IPS-18a (cell line): ENCODE measurements at regions not wholly inside any gene's neighbourhood (a gene's known extent, or its start where the extent isn't known, plus 50 kb on each side); places are given as distances from the start of the nearest gene placed in this dataset.

Experiments used
- H3K27ac ChIP-seq: one replicate; pipeline ENCODE4 v1.5.1; 2013; ENCODE audit warnings: low read length
- H3K27me3 ChIP-seq: one replicate; pipeline ENCODE4 v1.6.1; 2013; ENCODE audit warnings: mild to moderate bottlenecking, low read length; ENCODE audit not compliant: control insufficient read depth, insufficient read depth
- H3K36me3 ChIP-seq: one replicate; pipeline ENCODE4 v1.6.1; 2013; ENCODE audit warnings: low read depth, low read length; ENCODE audit not compliant: control insufficient read depth
- H3K4me1 ChIP-seq: one replicate; pipeline ENCODE4 v1.6.1; 2013; ENCODE audit warnings: low read depth, low read length; ENCODE audit not compliant: control insufficient read depth
- H3K4me3 ChIP-seq: one replicate; pipeline ENCODE4 v1.5.1; 2013; ENCODE audit warnings: low read length
- H3K9ac ChIP-seq: one replicate; pipeline ENCODE4 v1.6.1; 2013; ENCODE audit warnings: mild to moderate bottlenecking, low read length, moderate library complexity
- H3K9me3 ChIP-seq: one replicate; pipeline ENCODE4 v1.6.1; 2013; ENCODE audit warnings: low read depth, low read length; ENCODE audit not compliant: control insufficient read depth

DNA sequence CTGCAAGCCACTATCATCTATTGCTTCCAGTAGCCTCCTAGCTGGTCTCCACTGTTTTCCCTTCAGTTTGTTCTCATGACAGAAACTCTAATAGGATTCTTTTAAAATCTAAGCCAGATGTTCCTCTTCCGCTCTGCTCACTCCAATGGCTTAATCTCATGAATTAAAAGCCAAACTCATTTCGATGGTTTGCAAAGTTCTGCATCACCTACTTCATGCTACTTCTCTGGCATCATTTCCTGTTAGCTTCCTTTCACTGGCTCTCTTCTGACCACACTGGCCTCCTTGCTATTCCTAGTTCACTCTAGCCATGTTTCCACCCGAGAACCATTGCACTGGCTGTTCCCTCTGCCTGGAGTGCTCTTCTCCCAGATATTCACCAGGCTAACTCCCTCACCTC, 102.0 kb upstream of the LSM6 start:
- no peaks in the 10 kb centered on the region for H3K9me3 ChIP-seq
- no peak overlapping the region for H3K9ac ChIP-seq
- no peak overlapping the region for H3K4me3 ChIP-seq
- no peaks in the 10 kb centered on the region for H3K4me1 ChIP-seq
- H3K36me3 ChIP-seq, result no peaks in the 10 kb centered on the region
- H3K27me3 ChIP-seq, result no peaks in the 10 kb centered on the region
- H3K27ac ChIP-seq, result no peak overlapping the region

DNA sequence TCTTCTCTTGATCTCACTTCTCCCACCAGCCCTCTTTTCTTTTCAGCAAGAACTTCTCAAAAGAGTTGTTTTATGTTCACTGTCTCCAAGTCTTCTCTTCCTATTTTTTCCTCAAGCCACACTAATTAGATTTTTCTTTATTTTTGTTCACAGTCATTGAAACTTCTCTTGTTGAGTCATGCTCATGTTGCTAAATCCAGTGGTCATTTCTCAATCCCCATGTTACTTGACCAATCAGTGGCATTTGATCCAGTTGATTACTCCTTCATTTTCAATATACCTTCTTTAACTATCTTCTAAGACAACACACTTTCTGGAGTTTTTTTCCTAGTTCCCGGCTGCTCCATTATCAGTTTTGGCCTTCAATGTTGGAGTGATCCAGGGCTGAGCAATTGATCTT, 103.1 kb upstream of the LSM6 start:
- Histone ChIP-seq H3K9ac (no peak overlapping the region), H3K27ac (no peak overlapping the region), H3K9me3 (no peaks in the 10 kb centered on the region), H3K27me3 (no peaks in the 10 kb centered on the region), H3K4me3 (no peak overlapping the region), H3K4me1 (no peaks in the 10 kb centered on the region), H3K36me3 (no peaks in the 10 kb centered on the region)

DNA sequence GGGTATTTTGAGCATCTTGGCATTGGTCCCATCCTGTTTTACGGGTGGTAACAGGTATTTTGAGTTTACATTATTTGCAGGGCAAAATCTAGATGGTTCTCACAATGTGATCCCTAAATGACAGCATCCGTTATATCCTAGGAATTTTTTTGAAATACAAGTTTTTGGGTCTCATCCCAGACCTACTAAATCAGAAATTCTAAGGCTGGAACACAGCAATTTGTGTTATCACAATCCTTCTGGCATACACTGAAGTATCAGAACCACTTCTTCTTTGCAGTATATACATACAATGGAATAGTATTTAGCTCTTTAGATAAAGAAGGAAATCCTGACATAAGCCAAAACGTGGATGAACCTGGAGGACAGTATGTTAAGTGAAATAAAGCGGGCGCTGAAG, 104.1 kb upstream of the LSM6 start:
- H3K9me3 ChIP-seq, result no peaks in the 10 kb centered on the region
- no peaks in the 10 kb centered on the region for H3K36me3 ChIP-seq
- H3K27ac ChIP-seq, result no peak overlapping the region
- no peak overlapping the region for H3K4me3 ChIP-seq
- no peaks in the 10 kb centered on the region for H3K4me1 ChIP-seq
- H3K9ac ChIP-seq, result no peak overlapping the region
- H3K27me3 ChIP-seq, result no peaks in the 10 kb centered on the region

DNA sequence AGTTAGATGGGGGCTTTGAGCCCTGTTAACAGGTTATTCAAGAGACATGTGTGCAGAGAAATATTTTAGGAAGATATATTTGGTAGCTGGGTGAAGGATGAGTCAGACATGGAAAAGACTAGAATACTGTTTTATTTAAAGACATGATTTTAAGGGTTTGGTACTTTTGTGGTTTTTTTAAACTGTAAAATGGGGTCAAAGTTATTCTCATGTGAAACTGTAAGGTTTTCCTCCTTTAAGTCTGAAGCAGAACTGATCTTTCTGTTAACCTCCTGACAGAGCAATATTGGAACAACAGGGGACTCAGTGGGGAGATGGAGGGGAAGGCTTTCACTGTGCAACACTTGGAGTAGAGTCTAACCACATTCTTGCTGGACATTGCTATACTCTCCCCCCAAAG, 112.4 kb upstream of the LSM6 start:
- Histone ChIP-seq H3K27ac (no peak overlapping the region), H3K36me3 (no peaks in the 10 kb centered on the region), H3K4me3 (no peak overlapping the region), H3K9me3 (no peaks in the 10 kb centered on the region), H3K4me1 (no peaks in the 10 kb centered on the region), H3K9ac (no peak overlapping the region), H3K27me3 (no peaks in the 10 kb centered on the region)

DNA sequence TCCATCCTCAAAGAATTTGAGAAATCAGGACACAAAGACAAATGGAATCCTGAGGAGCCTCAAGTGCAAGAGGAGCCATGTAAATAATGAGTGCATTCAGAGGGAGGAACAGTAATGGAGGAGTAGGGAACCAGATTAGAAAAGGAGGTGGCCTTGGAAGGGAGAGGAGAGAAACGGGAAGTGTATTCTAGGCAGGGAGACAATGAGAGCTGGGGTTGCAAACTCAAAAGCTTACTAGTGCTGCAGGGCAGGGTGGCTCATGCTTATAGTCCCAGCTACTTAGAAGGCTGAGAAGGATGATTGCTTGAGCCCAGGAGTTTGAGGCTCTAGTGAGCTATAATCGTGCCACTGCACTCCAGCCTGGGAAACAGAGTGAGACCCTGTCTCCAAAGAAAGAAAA, 113.2 kb upstream of the LSM6 start:
- Histone ChIP-seq H3K36me3 (no peaks in the 10 kb centered on the region), H3K4me3 (no peak overlapping the region), H3K9me3 (no peaks in the 10 kb centered on the region), H3K9ac (no peak overlapping the region), H3K27ac (no peak overlapping the region), H3K27me3 (no peaks in the 10 kb centered on the region), H3K4me1 (no peaks in the 10 kb centered on the region)

DNA sequence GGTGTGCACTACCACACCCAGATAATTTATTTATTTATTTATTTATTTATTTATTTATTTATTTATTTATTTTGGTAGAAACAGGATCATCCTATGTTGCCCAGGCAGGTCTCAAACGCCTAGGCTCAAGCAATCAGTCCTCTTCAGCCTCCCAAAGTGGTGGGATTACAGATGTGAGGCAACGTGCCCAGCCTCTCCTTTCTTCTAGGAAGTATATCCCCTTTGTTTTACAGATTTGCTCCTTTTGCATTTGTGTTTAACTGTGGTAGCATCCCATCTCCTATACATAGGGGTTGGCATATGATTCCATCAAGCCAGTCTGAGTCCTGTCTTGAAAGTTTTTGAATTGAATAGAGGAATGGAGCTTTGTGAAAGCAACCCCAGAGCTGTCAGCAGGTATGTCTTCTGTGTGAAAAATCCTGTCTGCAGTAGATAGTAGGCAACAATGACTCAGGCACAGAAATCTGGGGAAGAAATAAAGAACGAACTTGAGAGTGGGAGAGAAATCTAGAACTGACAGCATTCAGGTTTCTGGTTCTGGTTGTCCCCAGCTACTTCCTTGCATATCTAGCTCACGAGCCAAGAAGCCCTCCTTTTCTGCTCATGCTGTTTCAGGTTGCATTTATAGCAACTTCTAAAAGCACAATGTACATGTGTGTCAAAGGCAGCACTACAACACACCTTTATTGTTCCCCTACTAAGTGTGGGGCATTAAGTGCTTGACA, 113.7 kb upstream of the LSM6 start:
- Histone ChIP-seq H3K27me3 (no peaks in the 10 kb centered on the region), H3K4me1 (no peaks in the 10 kb centered on the region), H3K9me3 (no peaks in the 10 kb centered on the region), H3K4me3 (no peak overlapping the region), H3K9ac (no peak overlapping the region), H3K27ac (no peak overlapping the region), H3K36me3 (no peaks in the 10 kb centered on the region)

DNA sequence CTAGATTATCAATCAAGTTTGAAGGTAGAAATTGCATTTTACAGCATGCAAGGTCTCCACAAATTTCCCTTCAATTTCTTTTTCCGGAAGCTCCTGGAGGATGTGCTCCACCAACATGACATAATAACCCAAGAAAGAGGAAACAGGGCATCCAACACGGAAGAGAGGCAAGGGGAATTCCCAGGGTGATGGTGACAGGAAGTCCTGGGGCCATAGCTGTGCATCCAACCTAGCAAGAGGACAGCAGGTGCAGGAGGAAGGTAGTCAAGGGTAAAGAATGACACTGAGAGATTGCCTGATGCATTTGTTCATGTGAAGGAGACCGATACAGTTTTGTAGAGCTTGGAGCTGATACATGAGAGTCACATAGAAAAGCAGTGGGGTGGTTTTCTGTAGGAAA, 115.7 kb upstream of the LSM6 start:
- Histone ChIP-seq H3K4me1 (no peaks in the 10 kb centered on the region), H3K9ac (no peak overlapping the region), H3K27ac (no peak overlapping the region), H3K27me3 (no peaks in the 10 kb centered on the region), H3K9me3 (no peaks in the 10 kb centered on the region), H3K36me3 (no peaks in the 10 kb centered on the region), H3K4me3 (no peak overlapping the region)

DNA sequence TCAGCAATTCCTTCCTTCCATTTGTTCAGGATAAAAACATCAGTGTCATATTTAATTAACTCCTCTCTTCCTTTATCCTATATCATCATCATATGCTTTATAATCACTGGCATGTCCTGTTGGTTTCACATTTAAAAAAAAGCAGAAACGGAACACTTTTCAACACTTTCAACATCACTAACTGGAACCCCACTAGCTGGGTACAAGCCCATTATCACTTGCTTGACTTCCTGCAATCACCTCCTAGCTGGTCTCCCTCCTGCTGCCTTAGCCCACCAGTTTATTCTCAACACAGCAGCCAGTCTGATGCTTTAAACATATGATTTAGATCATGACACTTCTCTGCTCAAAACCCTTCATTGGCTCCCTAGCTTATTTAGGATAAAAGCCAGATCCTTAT, 116.4 kb upstream of the LSM6 start:
- Histone ChIP-seq H3K27ac (no peak overlapping the region), H3K9ac (no peak overlapping the region), H3K4me3 (no peak overlapping the region), H3K4me1 (no peaks in the 10 kb centered on the region), H3K9me3 (no peaks in the 10 kb centered on the region), H3K36me3 (no peaks in the 10 kb centered on the region), H3K27me3 (no peaks in the 10 kb centered on the region)

DNA sequence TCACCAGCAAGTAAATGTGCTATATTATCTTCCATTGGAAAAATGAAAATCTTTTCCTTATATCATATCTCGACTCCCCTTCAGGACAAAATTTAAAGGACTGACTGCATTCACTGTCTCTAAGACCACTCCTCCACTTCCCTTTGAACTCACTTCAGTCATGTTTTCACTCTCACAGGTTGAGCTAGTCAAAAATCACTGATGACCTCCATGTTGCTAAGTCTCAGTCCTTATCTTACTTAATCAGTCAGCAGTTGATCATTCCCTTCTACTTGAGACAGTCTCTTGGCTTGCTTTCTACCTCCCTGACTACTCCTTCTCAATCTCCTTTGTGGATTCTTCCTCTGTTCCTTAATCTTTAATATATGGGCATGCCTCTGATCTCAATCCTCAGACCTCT, 117.0 kb upstream of the LSM6 start:
- H3K9me3 ChIP-seq, result no peaks in the 10 kb centered on the region
- no peak overlapping the region for H3K9ac ChIP-seq
- no peaks in the 10 kb centered on the region for H3K4me1 ChIP-seq
- H3K27me3 ChIP-seq, result no peaks in the 10 kb centered on the region
- no peak overlapping the region for H3K27ac ChIP-seq
- H3K36me3 ChIP-seq, result no peaks in the 10 kb centered on the region
- no peak overlapping the region for H3K4me3 ChIP-seq

DNA sequence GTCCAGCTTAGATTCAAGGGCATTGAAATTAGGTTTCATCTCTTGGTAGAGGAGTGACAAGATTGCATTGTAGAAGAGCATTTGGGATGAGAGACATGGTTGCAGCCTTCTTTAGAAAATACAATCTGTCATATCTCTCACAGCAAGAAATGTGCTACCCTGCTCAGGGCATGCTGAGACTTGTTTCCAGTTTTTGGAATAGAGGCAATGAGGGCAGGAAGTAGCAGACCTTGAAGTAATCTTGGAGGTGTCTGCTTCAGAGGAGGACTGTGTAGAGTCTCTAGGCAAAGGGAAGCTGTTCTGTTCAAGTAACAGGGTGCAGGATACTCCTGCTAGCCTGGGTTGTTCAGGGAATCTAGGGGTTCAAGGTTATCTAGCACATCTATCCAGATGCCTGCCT, 116.1 kb upstream of the ZNF827 start:
- Histone ChIP-seq H3K4me1 (no peaks in the 10 kb centered on the region), H3K9me3 (no peaks in the 10 kb centered on the region), H3K9ac (no peak overlapping the region), H3K27me3 (no peaks in the 10 kb centered on the region), H3K4me3 (no peak overlapping the region), H3K27ac (no peak overlapping the region), H3K36me3 (no peaks in the 10 kb centered on the region)

DNA sequence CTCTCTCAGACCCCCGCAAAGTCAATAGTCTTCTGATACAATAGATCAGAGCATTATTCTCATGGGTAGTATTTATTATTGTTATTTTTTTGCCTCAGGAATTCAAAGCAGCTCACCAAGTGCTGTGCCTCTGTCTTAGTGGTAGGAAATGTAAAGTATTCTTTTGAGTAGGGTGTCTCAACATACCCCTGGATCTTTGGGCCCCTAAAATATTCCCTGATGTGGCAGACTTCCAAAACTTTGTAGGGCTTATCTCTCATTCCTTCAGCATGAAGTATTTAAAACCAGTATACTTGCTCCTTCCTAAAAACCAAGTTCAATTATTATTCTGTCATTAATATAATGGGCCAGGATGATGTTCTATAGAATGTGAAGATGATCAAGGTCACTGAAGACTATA, 115.3 kb upstream of the ZNF827 start:
- H3K27ac ChIP-seq, result no peak overlapping the region
- H3K27me3 ChIP-seq, result no peaks in the 10 kb centered on the region
- H3K4me3 ChIP-seq, result no peak overlapping the region
- no peaks in the 10 kb centered on the region for H3K4me1 ChIP-seq
- H3K36me3 ChIP-seq, result no peaks in the 10 kb centered on the region
- H3K9ac ChIP-seq, result no peak overlapping the region
- no peaks in the 10 kb centered on the region for H3K9me3 ChIP-seq

DNA sequence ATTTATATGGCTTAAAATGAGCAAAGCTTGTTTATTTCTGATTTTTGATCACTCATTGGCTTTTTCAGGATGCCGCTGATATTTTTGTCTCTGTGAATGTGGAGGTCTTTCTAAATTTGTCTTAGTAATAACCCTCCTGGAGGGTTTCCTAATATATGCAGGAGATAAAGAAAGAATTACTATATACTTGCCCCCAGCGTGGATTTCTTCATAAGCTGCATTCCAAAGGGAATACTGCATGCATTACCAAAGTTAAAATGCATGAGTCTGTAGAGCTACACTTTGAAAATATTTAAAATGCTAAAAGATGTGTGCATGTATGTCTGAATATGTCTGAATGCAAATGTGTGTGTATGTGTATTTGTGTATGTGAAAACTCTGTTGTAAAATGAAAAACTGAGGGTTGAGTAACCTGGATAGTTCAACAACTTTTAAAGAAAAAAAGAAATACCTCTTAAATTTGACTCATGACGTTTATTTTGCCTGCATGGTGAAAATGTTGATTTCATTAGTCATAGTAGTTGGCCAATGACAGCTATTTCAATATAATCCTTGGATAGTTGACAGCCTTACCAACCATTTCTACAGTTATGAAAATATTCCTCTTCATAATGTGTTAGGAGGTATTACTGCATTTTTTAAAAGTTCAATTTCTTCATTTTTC, 113.2 kb upstream of the ZNF827 start:
- Histone ChIP-seq H3K27ac (no peak overlapping the region), H3K4me3 (no peak overlapping the region), H3K9me3 (peaks cover 4% of the 10 kb centered on the region), H3K9ac (no peak overlapping the region), H3K4me1 (no peaks in the 10 kb centered on the region), H3K36me3 (no peaks in the 10 kb centered on the region), H3K27me3 (no peaks in the 10 kb centered on the region)
